ENCODE measurements at regions not wholly inside any gene's neighbourhood (a gene's known extent, or its start where the extent isn't known, plus 50 kb on each side); places are given as distances from the start of the nearest gene placed in this dataset.

DNA sequence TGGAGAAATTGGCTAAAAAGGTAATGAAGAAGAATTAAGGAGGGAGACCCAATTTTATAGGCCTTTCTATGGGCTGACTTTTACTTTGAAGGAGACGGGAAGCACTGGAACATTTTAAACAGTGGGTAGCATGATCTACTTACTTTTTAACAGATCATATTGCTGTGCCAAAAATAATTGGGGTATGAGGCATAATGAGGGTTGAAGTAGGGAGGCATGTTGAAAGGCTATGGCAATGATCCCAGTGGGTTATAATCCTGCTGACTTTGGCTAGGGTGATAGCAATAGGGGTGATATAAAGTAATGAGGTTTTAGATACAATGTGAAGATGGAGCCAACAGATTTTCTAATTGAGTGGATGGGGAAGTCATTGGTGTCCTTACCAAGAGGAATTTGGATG, 73.2 kb downstream of the GPR37 start:
- no peak for DNase-seq (ENCODE audit: low read depth, low spot score)

DNA sequence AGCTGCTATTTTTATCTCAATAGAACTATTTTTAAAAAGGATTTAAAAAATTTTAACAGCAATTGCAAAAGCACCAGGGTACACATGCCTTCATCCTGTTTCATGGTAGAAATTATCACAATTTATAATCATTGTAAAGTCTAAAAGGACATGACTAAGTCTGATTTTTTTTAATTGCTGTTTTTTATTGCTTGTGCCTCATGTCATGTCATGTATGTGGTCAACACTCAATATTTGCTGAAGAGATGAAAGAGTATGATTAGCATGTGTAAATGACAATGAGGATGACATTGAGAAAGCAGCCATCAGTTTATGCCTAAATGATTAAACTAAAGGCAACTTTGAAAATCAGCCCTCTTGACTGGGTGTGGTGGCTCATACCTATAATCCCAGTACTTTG, 74.8 kb downstream of the GPR37 start:
- DNase-seq (ENCODE audit: low read depth, low spot score) = no peak

- DNase-seq (ENCODE audit: low read depth, low spot score) = no peak
These were observed 75.7 kb downstream of the GPR37 start for GRCh38 chr7:124689931-124690330.

- DNase-seq (ENCODE audit: low read depth, low spot score) = no peak
These were observed 76.1 kb downstream of the GPR37 start for GRCh38 chr7:124689523-124689922.

DNA sequence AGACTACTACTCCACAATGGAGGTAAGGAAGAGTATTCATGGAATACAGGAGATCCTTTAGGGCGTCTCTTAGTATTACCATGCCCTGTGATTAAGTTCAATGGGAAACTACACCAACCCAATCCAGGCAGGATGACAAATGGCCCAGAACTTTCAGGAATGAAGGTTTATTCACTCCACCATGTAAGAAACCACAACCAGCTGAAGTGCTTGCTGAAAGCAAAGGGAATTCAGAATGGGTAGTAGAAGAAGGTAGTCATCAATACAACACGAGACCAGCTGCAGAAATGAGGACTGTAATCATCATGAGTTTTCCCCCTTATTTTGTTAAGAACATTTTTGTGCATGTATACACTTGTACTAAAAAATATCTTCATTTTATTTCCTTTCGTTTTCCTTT, 76.6 kb downstream of the GPR37 start:
- DNase-seq (ENCODE audit: low read depth, low spot score) = no peak

DNA sequence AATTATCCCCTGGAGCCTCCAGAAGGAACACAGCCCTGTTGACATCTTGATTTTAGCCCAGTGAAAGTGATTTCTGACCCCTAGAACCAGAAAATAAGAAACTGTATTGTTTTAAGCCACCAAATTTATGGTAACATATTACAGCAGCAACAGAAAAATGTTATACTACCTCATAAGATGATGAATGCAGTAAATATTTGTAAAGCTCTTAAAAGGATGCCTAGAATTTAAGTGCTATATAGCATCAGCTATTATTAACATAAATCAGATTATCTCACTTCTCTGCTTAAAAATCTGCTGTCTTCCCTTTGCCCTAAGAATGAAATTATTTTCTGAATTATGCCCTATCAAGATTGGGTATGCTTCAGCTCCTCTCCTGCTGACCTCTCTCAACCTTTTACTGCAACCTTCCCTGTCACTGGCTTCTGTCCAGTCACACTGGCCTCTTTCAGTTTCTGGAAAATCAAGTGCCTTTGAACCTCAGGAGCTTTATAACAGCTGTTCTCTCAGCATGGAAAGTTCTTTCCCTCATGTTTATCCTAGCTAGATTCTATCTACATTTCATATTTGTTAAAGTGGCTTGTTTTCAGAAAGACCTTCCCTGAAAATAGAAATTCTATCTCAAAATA, 78.9 kb downstream of the GPR37 start:
- no peak for DNase-seq (ENCODE audit: low read depth, low spot score)

- DNase-seq (ENCODE audit: low read depth, low spot score) = no peak
These were observed 83.6 kb downstream of the GPR37 start for GRCh38 chr7:124681946-124682345.

DNA sequence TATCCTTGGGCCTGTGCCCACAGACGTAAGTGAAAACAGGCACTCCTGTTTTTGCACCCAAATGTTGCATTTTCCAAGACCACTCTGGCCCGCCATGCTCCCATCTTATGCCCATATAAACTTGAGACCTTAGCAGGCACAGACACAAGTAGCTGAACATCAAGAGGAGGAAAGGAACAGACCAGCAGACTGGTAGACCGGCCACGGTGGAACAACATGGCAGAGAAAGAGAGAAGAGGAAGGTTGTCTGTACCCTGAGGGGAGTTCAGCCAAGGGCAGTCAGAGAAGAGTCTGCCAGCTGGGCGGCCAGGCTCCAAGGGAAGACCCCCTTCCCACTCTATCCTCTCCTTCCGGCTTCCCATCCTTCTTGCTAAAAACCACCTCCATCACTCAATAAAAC, 85.3 kb downstream of the GPR37 start:
- no peak for DNase-seq (ENCODE audit: low read depth, low spot score)

- no peak for DNase-seq (ENCODE audit: low read depth, low spot score)
These were observed 85.9 kb downstream of the GPR37 start for GRCh38 chr7:124679586-124680225.

DNA sequence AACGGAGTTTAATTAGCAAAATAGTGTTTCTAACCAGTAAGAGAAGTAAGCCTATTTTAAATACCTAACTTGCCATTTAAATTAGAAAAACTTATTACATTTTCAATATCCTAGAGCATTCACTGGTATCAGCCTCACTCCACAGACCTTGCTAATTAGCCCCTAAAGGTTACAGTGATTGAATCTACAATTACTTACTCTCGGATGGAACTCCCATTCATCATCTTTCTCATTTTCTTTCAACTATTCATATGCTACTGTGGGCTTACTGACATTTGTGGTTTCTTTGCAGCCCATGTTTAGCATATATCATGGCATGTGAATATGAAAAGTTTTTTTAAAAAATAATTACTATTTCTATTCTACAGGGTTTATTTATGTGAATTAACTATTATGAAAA, 86.4 kb downstream of the GPR37 start:
- no peak for DNase-seq (ENCODE audit: low read depth, low spot score)

GRCh38 chr7:124674451-124674850, 91.1 kb downstream of the GPR37 start:
- DNase-seq (ENCODE audit: low read depth, low spot score) = no peak

GRCh38 chr7:124672011-124672410, 93.6 kb downstream of the GPR37 start:
- no peak for DNase-seq (ENCODE audit: low read depth, low spot score)

DNA sequence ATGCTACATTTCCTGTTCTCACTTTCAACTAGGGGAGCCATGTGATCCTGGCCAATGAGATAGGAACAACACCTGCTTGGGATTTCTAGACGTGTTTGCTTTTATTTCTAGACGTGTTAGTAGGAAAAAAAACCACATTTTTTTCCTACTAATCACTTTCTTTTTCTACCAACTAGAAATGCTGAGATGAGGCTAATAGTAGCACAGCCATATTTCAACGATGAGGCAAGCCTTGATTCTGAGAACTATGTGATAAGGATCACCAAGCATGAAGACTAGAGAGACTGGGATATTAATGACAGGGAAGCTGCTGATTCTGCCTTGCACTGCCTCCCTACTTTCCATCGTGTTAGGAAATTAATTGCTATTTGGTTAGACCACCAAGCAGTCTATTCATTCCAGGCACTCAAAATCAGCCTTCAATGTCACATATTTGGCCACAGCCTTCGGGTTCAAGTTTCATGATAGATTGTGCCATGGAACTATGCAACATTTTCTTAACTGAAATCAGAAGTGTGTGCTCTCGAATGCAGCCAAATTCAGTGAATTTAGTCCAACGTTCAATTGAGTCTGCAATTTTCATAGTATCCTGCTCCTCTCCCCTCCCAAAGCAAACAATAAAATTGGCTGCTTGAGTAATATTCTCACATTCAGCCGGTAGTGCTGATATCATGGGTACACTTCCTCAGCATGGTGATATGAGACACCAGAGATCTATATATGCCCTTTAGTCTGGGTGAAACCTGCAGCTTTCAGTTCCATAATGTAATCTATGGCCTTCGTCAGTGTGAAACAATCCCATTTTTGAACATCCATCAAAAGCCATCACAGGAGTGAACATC, 98.1 kb downstream of the GPR37 start:
- no peak for DNase-seq (ENCODE audit: low read depth, low spot score)

GRCh38 chr7:124662937-124663336, 102.7 kb downstream of the GPR37 start:
- DNase-seq (ENCODE audit: low read depth, low spot score) = no peak

GRCh38 chr7:124662372-124662771, 103.2 kb downstream of the GPR37 start:
- DNase-seq (ENCODE audit: low read depth, low spot score) = no peak

DNA sequence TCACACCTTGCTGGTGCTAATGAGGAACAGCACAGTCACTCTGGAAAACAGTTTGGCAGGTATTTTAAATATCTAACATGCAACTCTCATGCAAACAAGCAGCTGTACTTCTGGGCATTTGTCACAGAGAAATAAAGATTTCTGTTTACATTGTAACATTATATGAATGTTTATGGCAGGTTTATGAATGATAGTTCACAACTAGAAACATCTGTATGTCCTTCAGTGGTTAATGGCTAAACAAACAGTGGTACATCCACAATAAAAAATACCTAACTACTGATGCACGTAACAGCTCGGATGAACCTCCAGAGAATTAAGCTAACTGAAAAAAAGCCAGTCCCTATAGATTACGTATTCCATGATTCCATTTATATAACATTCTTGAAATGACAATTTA, 109.6 kb downstream of the GPR37 start:
- no peak for DNase-seq (ENCODE audit: low read depth, low spot score)

GRCh38 chr7:124652237-124652636, 113.4 kb downstream of the GPR37 start:
- no peak for DNase-seq (ENCODE audit: low read depth, low spot score)

DNA sequence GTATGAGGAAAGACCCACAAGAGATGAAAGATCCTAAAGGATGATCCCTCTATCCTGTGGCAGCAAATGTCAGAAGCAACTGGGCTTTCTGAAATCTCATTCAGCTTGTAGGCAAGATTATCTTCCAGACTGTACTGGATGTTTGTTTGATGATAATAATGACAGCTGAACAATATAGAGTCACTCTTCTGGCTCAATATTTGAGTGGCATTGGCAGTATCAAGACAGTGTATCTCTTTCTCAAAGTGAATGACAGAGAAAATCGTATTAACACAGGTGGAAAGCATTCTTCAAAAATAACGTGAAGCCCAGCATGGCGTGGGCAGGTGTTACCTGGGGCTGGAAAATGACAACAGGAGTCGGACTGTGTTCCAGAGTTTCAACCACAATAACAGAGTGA, 114.5 kb downstream of the GPR37 start:
- no peak for DNase-seq (ENCODE audit: low read depth, low spot score)

GRCh38 chr7:124649397-124650014, 116.1 kb downstream of the GPR37 start:
- DNase-seq (ENCODE audit: low read depth, low spot score) = no peak

- DNase-seq (ENCODE audit: low read depth, low spot score) = no peak
These were observed 117.8 kb downstream of the GPR37 start for GRCh38 chr7:124647630-124648306.

DNA sequence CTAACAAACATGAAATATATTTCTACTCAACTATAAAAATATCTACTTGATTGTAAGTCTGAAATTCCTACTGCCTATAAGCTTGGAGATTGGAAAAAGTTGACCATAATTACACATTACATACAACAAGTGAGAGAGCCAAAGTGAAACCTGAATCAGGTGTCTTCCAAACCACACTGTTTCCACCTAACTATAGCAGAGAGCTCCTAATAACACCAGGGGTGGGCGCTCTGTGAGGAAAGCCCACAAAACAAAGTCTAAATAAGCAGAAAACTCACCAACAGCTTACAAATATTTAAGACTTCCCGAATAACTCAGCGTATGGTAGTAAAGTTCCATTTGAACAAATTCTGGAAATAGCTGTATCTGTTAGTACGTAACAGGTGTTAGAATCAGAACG, 119.9 kb downstream of the GPR37 start:
- DNase-seq (ENCODE audit: low read depth, low spot score) = no peak

GRCh38 chr7:124643311-124643811, 122.2 kb downstream of the GPR37 start:
- no peak for DNase-seq (ENCODE audit: low read depth, low spot score)
